CD1c-positive myeloid dendritic cell (primary cell): ENCODE measurements at regions not wholly inside any gene's neighbourhood (a gene's known extent, or its start where the extent isn't known, plus 50 kb on each side); places are given as distances from the start of the nearest gene placed in this dataset.
A peak's percentile ranks its signal among the peaks of the same experiment; 100 is the strongest.

ENCODE experiments used
- DNase-seq: peaks from one replicate; pipeline ENCODE4 v3.0.0-alpha.2; 2016; ENCODE audit errors: extremely low spot score

DNA sequence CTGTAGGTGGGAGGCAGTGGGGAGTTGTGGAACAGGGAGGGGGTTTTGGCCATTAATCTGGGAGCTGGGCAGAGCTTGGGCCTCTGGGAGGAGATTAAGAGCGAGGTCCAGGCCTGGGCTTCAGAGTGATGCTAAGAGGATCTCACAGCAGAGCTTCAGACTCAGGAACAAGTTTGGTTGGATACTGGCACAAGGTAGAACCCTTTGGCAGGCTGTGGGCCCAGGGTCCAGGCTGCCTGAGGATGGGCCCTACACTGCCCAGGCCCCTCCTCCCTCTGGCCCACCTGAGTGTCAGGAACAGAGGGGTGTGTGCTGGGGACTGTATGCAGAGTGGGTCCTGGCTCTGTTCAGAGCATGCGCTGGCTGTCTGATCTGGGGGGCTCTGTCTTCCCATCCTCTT lies 334.9 kb downstream of the CYP26B1 start:
- no peak for DNase-seq

DNA sequence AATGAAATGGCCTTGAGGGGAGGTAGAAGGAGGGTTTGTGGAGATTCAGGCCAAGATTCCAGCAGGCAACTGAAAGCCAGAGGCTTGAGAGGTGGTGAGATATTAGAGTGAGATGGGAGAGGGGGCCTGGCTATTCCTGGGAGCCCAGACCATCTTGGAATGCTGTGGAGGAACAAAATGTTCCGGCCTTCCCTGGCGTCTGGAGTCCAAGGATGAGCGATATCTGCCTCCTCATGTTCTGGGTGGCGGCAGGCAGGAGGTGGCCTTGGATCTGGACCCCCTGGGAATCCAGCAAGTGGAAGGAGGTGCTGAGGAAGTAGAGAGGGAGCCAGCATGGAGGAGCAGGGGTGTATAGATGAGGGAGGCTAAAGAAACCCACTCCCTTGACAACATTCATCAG lies 335.9 kb downstream of the CYP26B1 start:
- no peak for DNase-seq

DNA sequence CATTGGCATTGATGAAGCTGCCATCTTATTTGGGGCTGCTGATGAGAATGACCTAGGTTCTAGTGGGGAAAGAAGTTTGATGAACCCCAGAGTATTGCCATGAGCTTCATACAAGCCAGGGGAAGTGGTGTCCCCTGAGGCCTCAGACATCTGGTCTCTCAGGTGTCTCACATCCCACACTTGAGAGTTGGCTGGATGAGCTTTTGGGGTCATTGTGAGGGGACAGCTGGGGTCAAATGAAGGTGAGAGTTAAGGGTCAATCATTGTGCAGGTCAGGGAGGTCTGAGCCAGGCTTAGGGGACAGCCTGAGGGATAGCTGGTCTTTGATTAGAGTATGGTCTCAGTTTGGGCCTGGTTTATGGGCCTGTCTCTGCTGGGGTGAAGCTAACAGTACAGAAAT lies 336.5 kb downstream of the CYP26B1 start:
- DNase-seq, result no peak

GRCh38 chr2:71807581-71808451 lies 339.8 kb downstream of the CYP26B1 start:
- no peak for DNase-seq

GRCh38 chr2:71806432-71806831 lies 341.2 kb downstream of the CYP26B1 start:
- no peak for DNase-seq

- no peak for DNase-seq
Observed at GRCh38 chr2:71804281-71804751, 343.3 kb downstream of the CYP26B1 start.

- DNase-seq, result no peak
Observed at GRCh38 chr2:71803398-71803797, 344.3 kb downstream of the CYP26B1 start.

DNA sequence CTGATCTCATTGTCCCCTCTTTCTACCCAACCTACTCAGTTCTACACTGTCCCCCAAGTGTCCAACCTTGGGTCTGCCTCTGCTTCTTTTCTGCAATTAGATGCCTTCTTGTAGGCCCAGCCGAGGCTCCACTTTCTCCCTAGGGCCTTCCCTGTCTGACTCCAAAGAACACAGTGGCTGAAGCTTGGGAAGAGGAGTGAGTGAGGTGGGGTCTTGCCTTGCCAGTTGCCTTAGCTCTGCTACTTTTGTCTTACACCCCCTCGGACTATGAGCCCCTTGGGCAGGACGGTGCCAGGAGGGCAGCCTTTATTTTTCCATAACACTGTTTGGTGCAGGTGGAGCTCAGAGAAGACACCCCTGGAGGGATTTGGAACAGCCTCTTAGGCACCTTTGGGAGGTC lies 345.1 kb downstream of the CYP26B1 start:
- no peak for DNase-seq

DNA sequence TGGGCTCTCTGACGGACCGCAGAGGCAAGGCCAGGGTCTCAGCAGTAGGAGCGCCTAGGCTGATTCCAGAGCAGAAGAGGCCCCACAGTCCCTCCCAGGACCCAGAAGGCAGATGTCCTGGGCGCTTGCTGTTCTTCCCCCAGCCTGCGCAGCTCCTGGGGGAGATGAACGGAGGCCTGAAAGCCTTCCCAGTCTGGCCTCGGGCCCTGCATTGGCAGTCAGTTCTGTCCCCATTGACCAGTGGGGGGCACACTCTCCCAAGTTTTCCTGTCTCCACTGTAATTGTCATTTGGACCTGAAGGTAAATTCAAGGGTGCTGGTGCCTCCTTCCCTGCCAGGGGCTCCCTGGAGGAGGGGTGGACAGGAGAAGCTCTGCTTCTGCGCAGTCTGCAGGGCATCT lies 345.7 kb downstream of the CYP26B1 start:
- DNase-seq, result no peak

GRCh38 chr2:71801556-71801955 lies 346.1 kb downstream of the CYP26B1 start:
- DNase-seq, result no peak

DNA sequence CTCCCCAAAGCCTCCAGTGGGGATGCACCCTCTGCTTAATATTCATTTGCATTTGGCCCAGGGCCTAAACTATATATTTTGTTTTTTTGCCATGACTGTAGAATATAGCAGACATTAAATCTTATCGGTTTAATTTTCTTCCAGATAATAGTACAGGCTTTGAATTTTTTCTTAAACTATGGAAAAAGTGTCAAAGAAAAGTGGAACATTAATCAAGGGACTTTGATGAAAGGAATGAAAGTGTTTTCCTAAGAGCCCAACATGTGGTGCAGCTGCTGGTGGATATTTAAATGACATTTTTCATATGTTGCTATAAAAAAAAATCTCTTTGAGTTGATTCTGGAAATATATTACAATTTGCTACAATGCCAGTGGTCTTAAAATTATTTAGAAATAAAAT lies 346.8 kb downstream of the CYP26B1 start:
- DNase-seq, result no peak

DNA sequence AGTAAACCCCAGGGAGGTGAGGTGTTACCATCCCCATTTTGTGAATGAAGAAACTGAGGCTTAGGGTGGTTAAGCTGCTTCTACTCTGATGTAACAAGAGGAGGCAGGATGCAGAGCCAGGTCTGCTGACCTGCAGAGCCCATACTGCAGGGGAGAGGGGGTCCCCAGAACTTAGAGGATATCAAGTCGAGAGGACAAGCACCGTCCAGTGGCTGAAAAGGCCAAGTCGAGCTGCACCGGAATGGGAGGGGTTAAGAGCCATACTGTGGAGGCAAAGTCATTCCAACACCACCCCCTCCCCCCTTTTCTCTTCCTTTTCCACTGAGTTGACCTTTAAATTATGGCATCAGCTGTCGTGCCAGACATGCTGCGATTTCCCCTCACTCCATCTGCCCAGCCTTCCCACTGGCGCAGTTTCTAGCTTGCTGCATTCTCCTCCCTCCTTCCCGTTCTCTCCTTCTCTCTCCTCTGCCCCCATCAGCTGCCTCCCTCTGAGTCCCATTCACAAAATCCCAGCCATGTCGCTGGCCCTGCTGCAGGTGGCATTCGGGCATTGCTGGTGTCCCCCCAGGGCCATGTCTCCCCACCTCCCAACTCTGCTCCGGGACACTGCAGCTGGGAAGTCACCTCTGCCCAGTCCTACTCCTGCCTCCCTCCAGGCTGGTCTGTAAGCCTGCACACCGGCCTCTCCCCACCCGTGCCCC lies 346.9 kb downstream of the DYSF start:
- no peak for DNase-seq

DNA sequence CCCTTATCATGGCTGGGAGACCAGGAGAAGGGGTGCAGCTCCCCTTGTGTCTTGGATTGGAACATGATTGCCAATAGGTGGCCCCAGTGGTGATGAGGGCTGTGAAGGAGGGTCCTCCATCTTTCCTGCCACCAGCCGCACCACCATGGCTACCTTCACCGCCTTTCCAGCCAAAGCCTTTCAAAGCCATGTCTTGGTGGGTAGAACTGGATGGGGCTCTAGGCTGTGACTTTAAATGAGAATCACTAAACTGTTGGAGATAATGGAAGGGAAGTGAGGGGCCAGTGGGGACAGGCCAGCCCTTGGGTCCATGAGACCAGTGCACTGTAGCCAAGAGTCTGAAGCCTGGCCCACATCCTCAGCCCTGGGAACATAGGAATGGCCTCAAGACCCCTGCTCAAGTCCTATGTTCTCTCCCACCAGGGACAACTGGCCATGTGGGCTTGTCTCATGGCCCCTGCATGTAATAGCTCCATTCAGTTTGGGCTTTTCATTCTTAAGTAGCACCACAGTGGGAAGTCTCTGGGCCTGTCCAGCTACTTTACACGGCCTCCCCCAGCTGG lies 345.7 kb downstream of the DYSF start:
- no peak for DNase-seq

DNA sequence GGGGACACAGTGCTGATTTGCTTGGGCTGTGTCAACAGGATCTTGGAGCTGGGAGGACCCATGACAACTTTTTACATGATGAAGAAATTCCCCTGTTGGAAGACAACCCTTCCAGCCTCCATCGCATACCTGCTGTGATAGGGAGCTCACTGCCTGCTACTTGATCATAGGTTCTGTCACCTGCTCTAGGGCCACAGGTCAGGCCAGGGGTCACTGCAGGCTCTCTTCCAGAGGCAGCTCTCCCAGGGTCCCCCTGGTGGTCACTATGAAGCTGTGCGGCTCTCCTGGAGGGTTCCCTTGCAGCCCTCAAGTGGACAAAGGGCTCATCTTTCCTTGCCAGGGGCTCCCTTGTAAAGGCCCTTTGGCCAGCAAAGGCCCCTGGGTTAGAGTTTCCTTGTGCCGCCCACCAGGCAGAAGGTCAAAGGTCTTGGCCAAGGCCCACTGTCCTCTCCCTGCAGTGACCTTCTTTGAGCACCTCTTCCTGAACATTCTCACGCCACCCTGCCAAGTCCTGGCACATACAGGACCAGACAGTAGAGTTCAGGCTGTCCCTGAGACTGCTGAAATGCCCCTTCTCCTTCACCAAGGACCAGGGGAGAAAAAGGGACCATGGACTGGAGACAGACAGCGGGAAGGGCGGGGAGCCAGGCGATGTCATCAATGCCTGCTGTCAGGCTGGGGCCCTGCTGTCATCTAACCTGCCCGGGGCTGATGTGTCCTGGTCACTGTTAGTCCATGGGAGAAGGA lies 345.1 kb downstream of the DYSF start:
- DNase-seq, result peak; percentile 52

- DNase-seq, result no peak
Observed at GRCh38 chr2:71797035-71797810, 343.9 kb downstream of the DYSF start.

- DNase-seq, result no peak
Observed at GRCh38 chr2:71796174-71796593, 342.8 kb downstream of the DYSF start.

DNA sequence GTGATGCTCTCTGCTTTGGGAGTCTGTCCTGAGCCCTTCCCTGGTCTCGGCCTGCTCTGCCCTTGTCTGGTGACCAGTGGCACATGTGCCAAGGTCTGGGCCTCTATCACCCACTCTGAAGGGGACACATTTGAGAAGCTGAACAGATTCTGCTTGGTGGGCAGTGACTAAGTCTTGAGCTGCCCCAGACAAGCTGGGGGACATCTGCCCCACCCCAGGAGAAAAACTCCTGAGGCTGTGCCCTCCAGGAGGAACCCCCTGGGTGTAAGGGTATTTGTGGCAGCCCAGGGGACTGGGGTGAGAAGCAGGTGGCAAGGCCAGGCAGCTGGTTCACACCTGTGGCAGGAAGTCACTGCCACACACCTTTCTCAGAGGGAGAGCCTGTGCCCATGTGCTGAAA lies 342.1 kb downstream of the DYSF start:
- DNase-seq, result no peak

DNA sequence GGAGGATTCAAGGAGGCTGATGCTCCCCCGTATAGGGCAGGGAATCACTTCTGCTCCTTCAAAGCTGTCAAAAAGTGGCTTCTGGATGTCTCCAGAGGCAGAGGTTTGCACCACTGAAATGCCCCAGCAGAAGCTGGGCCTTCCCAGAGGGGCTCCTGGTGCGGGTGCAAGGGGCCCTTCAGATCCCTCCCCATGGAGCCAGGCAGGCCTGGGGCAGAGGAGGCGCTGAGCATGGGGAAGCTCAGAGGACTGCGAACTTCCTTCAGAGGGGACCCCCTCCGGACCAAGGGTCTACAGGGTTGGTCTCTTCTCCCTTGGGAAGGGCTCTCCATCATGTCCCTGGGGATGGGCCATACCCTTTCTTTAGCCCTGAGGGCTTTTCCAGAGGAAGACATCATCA lies 341.2 kb downstream of the DYSF start:
- no peak for DNase-seq

DNA sequence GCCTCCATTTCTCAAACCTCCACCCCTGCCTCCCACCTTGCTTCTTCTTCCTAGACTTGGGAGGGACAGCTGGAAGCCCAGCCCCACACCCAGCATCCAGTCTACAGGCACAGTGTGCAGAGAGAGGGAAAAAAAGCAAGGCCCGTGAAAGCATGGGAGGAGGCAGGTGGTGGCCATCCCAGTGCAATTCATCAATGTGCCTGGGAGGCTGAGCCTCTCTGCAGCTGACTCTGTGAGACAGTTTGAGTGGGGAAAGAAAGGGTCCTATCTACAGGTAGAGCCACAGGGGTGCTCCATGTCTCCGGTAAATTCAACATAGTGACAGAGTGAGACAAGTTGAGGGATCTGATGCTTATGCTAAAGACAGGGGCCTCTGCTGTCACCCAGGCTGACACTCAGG lies 340.6 kb downstream of the DYSF start:
- DNase-seq, result no peak

DNA sequence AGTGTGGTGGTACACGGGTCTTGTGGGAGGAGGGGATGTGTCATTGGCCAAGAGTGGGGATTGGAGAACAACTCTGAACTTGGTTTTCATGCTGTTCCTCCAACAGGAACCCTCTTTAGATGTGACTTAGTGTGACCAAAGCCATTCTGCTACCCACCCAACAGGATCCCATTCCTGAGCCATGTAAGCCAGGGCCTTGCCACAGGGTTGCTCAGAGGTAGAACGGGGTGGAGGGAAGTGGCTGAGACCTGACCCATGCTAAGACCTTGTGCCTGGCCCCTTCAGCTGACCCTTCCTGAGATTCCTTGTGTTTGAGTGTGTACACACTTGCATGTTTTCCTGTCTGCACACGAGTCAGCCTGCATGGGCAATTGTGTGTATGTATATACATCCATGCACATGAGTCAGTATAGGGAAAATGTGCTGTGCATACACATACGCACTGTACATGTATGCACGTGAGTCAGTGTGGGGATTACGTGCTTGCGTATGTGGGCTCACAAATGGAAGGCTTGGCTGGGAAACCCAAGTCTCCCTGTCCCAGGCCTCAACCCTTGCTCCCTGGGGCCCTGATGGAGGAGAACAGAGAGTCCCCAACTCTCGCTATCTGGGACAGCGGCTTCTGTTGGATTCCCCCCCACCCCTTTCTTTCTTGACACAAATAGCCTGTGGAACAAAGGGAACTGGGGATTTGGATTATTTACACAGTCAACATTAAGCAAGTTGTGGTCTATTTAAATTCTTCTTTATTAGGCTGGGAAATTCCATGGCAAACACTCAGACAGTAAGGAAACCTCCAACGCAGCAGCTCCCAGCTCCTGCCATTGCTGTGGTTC lies 339.8 kb downstream of the DYSF start:
- no peak for DNase-seq
